Esophagus squamous epithelium (tissue), 4 donors: ENCODE measurements at regions not wholly inside any gene's neighbourhood (a gene's known extent, or its start where the extent isn't known, plus 50 kb on each side); places are given as distances from the start of the nearest gene placed in this dataset.

ENCODE experiments used
- POLR2A ChIP-seq, 4 donors: fragments of 450-650 bp; IDR thresholded peaks; one replicate each; pipeline ENCODE4 v1.6.1; 2017; ENCODE audit warnings: antibody characterized with exemption in 4 of 4, mild to moderate bottlenecking in 4 of 4, moderate library complexity in 3 of 4
- TF ChIP-seq, protein P1 (sequence below), 6 experiments: fragments of 450-650 bp in 4 of 6; fragments of 200-600 bp in 2 of 6; sonication (generic) in 2 of 6; IDR thresholded peaks; one replicate each; pipeline ENCODE4 v1.5.1; 2016 to 2019; ENCODE audit warnings: antibody characterized with exemption in 6 of 6, mild to moderate bottlenecking in 4 of 6, moderate library complexity in 4 of 6

DNA sequence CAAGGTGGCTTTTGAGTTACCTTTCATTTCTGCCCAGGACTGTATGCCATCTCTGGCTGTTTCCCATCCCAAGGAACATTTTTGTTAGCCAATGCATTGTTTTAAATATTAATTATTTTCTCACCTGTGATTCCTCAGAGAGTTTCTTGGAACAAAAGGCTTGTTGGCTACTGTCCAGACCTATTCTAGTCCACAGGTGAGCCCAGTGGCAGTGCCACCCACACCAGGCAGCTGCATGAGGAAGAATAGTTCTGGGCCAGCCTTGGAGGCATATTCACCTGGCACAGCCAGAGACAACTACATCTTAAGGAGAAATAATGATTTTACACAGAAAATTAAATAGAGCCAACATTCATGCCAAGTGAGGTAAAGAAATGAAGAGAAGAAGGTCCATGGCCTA is 123.9 kb downstream of the C1GALT1 start:
- TF ChIP-seq, protein P1, sequence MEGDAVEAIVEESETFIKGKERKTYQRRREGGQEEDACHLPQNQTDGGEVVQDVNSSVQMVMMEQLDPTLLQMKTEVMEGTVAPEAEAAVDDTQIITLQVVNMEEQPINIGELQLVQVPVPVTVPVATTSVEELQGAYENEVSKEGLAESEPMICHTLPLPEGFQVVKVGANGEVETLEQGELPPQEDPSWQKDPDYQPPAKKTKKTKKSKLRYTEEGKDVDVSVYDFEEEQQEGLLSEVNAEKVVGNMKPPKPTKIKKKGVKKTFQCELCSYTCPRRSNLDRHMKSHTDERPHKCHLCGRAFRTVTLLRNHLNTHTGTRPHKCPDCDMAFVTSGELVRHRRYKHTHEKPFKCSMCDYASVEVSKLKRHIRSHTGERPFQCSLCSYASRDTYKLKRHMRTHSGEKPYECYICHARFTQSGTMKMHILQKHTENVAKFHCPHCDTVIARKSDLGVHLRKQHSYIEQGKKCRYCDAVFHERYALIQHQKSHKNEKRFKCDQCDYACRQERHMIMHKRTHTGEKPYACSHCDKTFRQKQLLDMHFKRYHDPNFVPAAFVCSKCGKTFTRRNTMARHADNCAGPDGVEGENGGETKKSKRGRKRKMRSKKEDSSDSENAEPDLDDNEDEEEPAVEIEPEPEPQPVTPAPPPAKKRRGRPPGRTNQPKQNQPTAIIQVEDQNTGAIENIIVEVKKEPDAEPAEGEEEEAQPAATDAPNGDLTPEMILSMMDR (IDR thresholded peaks at IDR 0.05) = no peak
- TF ChIP-seq POLR2A (IDR thresholded peaks at IDR 0.05) = no peak
